ENCODE measurements at regions not wholly inside any gene's neighbourhood (a gene's known extent, or its start where the extent isn't known, plus 50 kb on each side); places are given as distances from the start of the nearest gene placed in this dataset.

DNA sequence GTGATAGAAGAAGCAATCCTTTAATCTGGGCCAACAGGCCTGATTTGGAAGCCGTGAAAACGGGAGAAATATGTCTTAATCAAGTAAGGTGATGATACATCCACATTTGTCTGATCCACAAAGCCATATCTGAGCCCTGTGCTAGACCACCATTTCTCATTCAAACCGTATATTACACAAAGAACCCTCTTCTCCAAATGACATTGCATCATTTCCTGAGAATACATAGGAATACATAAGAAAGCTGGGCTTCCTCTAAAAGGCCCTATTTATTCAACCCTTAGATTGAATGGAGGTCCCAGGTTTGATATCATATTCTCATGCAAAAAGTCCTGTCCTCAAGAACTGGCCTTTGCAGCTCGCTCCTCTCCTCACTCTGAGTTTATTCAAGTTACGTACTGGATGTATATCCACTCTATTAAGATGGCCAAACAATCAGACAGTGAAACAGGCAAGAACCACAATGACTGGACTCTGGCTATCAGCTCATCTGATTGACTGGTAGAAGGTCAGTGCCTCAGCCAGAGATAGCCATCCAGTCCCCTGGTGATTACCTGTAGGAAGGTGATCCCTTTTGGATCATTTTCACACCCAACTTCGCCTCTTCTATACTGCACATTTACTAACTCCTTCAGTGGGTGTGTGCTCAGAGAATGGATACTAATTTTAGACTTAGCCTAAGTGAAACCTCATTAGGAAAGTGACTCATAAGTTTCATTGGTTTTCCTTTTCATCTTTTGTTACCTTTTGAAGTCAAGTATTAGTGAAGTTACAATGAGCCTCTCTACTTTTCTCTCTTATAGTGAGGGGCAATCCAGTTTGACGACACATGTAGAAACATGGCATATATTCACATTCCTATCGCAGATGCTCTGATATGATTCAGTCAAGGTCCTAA is 167.6 kb upstream of the WWC1 start:
- no peak for TF ChIP-seq POLR2A (IDR thresholded peaks at IDR 0.05; ENCODE audit: low read length)
- TF ChIP-seq GATA1 (IDR thresholded peaks at IDR 0.05; ENCODE audit: low read depth, low read length), result no peak
